Stimulated activated CD8-positive, alpha-beta memory T cell treated with anti-CD3 and anti-CD28 coated beads, Interleukin-2, amount 100 ng/mL, for 48 hours (primary cell): ENCODE measurements at regions not wholly inside any gene's neighbourhood (a gene's known extent, or its start where the extent isn't known, plus 50 kb on each side); places are given as distances from the start of the nearest gene placed in this dataset.
"Not testable (repeated sequence)": the region's sequence is repeated elsewhere in the genome, so short reads cannot be mapped to it uniquely, and the experiment has no call there.

ENCODE experiments used
- DNase-seq, 2 donors: peaks; one replicate each; pipeline ENCODE4 v3.0.0-alpha.2; 2020; ENCODE audit warnings: low read depth in 2 of 2

GRCh38 chr10:65765006-65765541 is 1160.8 kb upstream of the LRRTM3 start:
- DNase-seq, result no peak

GRCh38 chr10:65769828-65770227 is 1156.0 kb upstream of the LRRTM3 start:
- no peak for DNase-seq

GRCh38 chr10:65778753-65779152 is 1147.1 kb upstream of the LRRTM3 start:
- no peak for DNase-seq

- DNase-seq, result no peak
These were observed 1145.9 kb upstream of the LRRTM3 start for GRCh38 chr10:65779985-65780384.

GRCh38 chr10:65786279-65786678 is 1139.6 kb upstream of the LRRTM3 start:
- no peak for DNase-seq

DNA sequence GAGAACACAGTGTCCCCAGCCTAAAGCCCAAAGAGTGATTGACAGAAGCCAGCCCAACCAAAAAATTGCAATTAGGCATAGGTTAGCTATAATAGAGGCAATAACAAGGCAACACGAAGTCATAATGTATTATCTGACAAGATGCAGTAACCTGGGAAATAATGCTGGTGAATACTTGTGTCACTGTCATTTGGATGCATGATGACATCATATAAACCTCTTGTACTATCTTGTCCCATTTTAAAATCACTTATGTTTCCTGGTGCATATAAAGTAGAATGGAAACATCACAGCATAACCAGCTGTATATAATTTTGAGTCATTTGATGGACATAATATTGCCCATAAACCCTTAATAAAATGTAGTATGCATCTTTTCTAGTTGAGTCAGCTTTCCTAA is 1138.3 kb upstream of the LRRTM3 start:
- DNase-seq, result no peak

- DNase-seq, result no peak
These were observed 1137.6 kb upstream of the LRRTM3 start for GRCh38 chr10:65788271-65788670.

- no peak for DNase-seq
These were observed 1133.9 kb upstream of the LRRTM3 start for GRCh38 chr10:65791979-65792378.

DNA sequence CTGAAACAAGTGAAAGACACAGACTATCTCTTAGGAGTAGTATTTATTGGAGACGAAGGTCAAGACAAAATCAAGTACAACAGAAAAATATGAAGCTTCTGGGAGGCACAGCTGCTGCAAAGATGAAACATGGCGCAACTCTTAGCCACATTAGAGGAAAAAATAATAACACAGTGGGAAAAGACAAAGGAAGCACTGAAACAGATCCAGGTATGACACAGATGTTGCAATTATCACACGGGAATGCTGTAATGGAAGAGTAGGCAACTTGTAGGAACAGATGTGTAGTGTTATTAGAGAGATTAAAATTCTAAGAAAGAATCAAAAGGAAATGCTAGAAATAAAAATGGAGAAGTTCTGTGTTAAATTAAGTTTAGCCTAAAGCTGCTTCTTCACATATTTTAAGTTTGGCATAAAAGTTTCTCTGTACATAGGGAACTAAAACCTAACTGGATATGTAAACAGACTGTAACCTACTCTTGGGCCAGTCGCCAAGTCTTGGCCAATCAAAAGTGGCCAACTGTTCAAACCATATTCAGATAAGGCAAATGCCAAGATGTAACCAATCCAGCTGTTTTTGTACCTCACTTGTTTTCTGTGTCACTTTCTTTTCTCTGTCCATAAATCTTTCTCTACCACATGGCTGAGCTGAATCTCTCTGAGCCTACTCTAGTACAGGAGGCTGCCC is 1132.0 kb upstream of the LRRTM3 start:
- no peak for DNase-seq

- not testable (repeated sequence) for DNase-seq
These were observed 1131.0 kb upstream of the LRRTM3 start for GRCh38 chr10:65794861-65795260.

GRCh38 chr10:65796472-65796871 is 1129.4 kb upstream of the LRRTM3 start:
- no peak for DNase-seq

DNA sequence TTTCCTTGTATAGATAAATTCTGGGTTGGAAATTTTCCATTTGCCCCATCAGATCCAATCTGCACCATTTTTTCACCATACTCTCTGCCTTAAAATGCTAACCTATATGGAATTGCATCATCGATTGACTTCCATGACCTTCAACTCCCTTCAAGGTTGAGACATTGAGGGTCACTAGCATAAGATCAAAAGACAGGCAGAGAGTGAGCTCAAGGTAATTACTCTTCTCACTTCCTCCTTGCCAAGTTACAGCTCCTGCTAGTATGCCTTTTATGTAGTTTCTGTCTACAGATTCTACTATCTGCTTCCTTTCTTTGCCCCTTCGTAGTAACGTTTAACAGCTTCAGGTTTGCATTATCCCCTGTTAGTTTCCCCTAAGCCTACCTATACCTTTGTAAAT is 1127.7 kb upstream of the LRRTM3 start:
- no peak for DNase-seq

- DNase-seq, result no peak
These were observed 1123.4 kb upstream of the LRRTM3 start for GRCh38 chr10:65802391-65802790.

- no peak for DNase-seq
These were observed 1120.3 kb upstream of the LRRTM3 start for GRCh38 chr10:65805511-65805910.

DNA sequence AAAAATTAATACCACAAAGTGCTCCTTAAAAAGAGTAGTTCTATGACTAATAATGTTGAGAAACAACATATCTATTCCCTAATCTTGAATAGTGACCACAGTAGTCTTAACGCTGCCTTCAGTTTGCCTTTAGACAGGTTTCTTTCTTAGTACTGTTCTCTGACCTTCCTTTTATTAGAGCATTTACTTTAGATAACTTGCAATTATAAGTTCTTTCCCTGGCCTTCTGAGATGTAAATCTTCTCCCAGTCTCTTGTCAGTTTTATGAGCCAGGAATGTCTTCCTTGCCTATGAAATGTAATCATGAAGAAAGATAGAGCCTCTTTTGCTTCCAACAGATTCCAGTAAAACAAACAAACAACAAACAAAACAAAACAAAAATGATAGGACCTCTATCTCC is 1119.8 kb upstream of the LRRTM3 start:
- DNase-seq, result no peak

- no peak for DNase-seq
These were observed 1117.0 kb upstream of the LRRTM3 start for GRCh38 chr10:65808687-65809333.

DNA sequence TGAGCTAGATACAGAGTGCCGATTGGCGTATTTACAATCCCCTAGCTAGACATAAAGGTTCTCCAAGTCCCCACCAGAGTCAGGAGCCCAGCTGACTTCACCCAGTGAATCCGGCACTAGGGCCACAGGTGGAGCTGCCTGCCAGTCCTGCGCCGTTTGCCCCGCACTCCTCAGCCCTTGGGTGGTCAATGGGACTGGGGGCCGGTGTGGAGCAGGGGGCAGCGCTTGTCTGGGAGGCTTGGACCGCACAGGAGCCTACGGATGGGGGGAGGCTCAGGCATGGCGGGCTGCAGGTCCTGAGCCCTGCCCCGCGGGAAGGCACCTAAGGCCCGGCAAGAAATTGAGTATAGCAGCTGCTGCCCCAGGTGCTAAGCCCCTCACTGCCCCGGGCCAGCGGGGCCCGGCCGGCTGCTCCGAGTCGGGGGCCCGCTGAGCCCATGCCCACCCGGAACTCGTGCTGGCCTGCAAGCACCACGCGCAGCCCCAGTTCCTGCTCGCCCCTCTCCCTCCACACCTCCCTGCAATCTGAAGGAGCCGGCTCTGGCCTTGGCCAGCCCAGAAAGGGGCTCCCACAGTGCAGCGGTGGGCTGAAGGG is 1113.8 kb upstream of the LRRTM3 start:
- no peak for DNase-seq

GRCh38 chr10:65816536-65816935 is 1109.3 kb upstream of the LRRTM3 start:
- DNase-seq, result no peak

DNA sequence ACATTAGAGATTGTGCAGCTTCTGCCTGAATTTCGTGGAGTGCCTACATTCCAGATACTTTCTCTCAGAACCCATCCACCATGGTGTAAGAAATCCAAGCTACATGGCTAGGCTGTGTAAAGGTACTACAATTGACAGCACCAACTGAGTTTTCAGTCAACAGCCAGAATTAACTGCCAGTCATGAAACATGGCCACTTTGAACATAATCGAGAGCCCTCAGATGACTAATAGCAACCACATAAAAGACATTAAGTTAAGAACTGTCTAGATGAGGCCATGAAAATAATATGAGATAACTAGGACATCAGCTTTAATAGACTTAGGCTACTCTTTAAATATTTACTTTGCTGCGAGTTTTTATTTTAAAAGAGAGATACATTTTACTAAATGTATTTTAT is 1106.8 kb upstream of the LRRTM3 start:
- DNase-seq, result no peak

DNA sequence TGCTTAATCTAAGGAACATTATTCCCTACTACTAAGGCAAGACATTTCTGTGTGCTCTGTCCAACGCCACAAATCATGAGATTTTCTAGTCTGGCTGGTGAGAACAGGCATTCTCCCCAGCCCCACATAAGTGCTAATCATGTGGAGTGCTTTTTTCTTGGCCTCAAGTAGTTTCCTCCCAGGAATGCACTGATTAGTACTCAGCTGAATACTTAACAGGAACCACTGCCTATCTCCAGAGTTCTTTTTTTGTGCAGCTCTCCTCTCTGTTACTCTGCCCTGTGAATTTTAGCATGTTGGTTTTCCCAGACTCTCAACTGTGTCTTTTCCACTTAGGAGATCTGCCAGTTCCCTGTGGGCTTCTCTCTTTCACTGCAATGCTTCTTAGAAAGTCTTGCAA is 1098.5 kb upstream of the LRRTM3 start:
- DNase-seq, result no peak

- no peak for DNase-seq
These were observed 1087.0 kb upstream of the LRRTM3 start for GRCh38 chr10:65838811-65839210.

DNA sequence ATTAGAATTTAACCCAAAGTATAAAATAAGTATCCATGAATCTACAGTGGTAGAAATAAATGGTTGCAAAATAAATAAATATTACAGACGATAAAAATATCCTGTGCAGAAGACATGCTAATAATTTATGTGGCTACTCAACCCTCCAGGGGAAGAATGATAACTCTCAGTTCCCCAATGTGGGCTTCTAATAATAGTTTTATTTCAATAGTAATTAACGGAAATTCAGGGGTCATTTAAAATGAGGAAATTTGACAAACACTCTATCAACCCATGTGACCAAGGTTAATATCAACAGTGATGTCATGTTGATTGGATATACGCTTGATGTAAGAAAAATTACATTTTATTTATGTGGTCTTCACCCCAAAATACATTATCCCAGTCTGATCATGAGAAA is 1082.6 kb upstream of the LRRTM3 start:
- no peak for DNase-seq

DNA sequence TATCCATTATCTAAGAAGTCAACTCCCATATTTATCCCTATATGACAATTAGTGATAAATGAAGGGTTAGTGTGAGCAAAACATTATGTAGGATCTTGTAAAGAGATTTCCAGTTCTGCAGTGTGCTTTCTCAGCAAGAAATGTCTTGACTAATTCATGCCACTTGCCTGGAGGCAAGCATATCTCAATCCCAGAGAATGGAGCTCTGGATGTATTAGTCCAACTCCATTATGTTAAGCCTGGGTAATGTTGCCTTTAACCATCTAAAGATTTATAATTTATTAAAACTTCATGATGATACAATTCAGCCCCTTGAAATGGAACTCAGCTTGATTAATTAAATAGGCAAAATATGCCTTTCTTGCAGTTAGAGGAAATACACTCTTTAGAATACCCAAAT is 1079.9 kb upstream of the LRRTM3 start:
- no peak for DNase-seq
